ENCODE measurements at regions not wholly inside any gene's neighbourhood (a gene's known extent, or its start where the extent isn't known, plus 50 kb on each side); places are given as distances from the start of the nearest gene placed in this dataset.

- dilution Hi-C loops (cut with MboI; ENCODE audit: extremely low pct_ligation_motif_present, low sequenced_read_pairs) (no loop called here), intact Hi-C loops (cut with micrococcal nuclease) (no loop called here)
- Histone ChIP-seq H3K4me3 (replicated peaks in 1 of 3; ENCODE audit: insufficient read depth in 1 of 3, low read depth in 1 of 3, low read length in 3 of 3) (no peak overlapping the region), H3K9ac (replicated peaks; ENCODE audit: extremely low read depth, insufficient read depth, low read length) (no peak overlapping the region), H3K9me3 (replicated peaks; ENCODE audit: control insufficient read depth, insufficient read depth, low read length) (no peaks in the 10 kb centered on the region), H2AFZ (ENCODE audit: low read depth, low read length) (no peak overlapping the region), H3K27me3 (ENCODE audit: control insufficient read depth in 2 of 2, insufficient read depth in 2 of 2, low read length in 2 of 2) (no peaks in the 10 kb centered on the region), H3K9me1 (replicated peaks; ENCODE audit: control insufficient read depth, extremely low read depth, insufficient read depth, low read length) (no peaks in the 10 kb centered on the region), H3K36me3 (ENCODE audit: control insufficient read depth in 2 of 2, extremely low read depth in 1 of 2, insufficient read depth in 2 of 2, low read length in 2 of 2) (no peaks in the 10 kb centered on the region), H3K4me1 (ENCODE audit: control insufficient read depth, extremely low read depth, insufficient read depth, low read length) (no peaks in the 10 kb centered on the region), H4K20me1 (replicated peaks; ENCODE audit: control insufficient read depth, extremely low read depth, insufficient read depth, low read length) (no peaks in the 10 kb centered on the region), H3K27ac (ENCODE audit: insufficient read depth, low read depth, low read length) (no peak overlapping the region), H3K79me2 (ENCODE audit: control insufficient read depth, insufficient read depth, low read length) (no peaks in the 10 kb centered on the region), H3K4me2 (ENCODE audit: insufficient read depth, low read length) (no peak overlapping the region)
- FAIRE-seq (no peak), DNase-seq (ENCODE audit: low read depth, low spot score) (no peak)
- ChIA-PET POLR2A (no interaction called here), CTCF (interaction anchor here (0.9 to 1.6 kb wide), 2 partner anchors 8 to 25 kb away, joined by 3 to 5 read pairs; no protein-coding TSS in a partner anchor)
- no TSS peak for BruUV-seq (replicated peaks)
- TF ChIP-seq JUN (IDR thresholded peaks at IDR 0.05; ENCODE audit: borderline replicate concordance, insufficient read depth, insufficient read length, low read depth) (no peak), POLR2A (IDR thresholded peaks at IDR 0.05; ENCODE audit: low read depth, low read length) (no peak), MYC (IDR thresholded peaks at IDR 0.05; ENCODE audit: low read depth, low read length) (no peak), EZH2 (IDR thresholded peaks at IDR 0.05; ENCODE audit: borderline replicate concordance, low read depth, low read length, severe bottlenecking) (no peak), MAX (IDR thresholded peaks at IDR 0.05; ENCODE audit: insufficient read depth, insufficient read length) (no peak), POLR2AphosphoS5 (IDR thresholded peaks at IDR 0.05; ENCODE audit: insufficient read depth, low read depth, low read length) (no peak), FOS (IDR thresholded peaks at IDR 0.05; ENCODE audit: borderline replicate concordance, insufficient read depth, low read length) (no peak), CTCF (IDR thresholded peaks at IDR 0.05; ENCODE audit: extremely low read depth in 1 of 2, insufficient read depth in 1 of 2, low read depth in 1 of 2, low read length in 2 of 2) (no peak), GATA2 (IDR thresholded peaks at IDR 0.05; ENCODE audit: insufficient read depth, insufficient read length, low read depth, low read length) (no peak)
These were observed 151.5 kb downstream of the BTBD3 start for GRCh38 chr20:12069181-12069580.
